Retina (tissue), 1 donor: ENCODE measurements at regions not wholly inside any gene's neighbourhood (a gene's known extent, or its start where the extent isn't known, plus 50 kb on each side); places are given as distances from the start of the nearest gene placed in this dataset.
"Not testable (repeated sequence)": the region's sequence is repeated elsewhere in the genome, so short reads cannot be mapped to it uniquely, and the experiment has no call there.

ENCODE experiments used
- DNase-seq: peaks from one replicate; pipeline ENCODE4 v3.0.0-alpha.2; 2016

GRCh38 chr7:101679653-101680173, 50.6 kb upstream of the MYL10 start:
- DNase-seq, result not testable (repeated sequence)

GRCh38 chr7:101680406-101681145, 51.5 kb upstream of the MYL10 start:
- DNase-seq, result no peak

GRCh38 chr7:101681170-101682007, 52.3 kb upstream of the MYL10 start:
- no peak for DNase-seq

GRCh38 chr7:101684983-101685330, 55.9 kb upstream of the MYL10 start:
- DNase-seq, result no peak

- no peak for DNase-seq
Measured at GRCh38 chr7:101686030-101686429, 56.9 kb upstream of the MYL10 start.

- DNase-seq, result no peak
Measured at GRCh38 chr7:101687081-101687480, 58.0 kb upstream of the MYL10 start.

- DNase-seq, result no peak
Measured at GRCh38 chr7:101687791-101688182, 58.7 kb upstream of the MYL10 start.

- DNase-seq, result peak; percentile 89
Measured at GRCh38 chr7:101688183-101688831, 59.2 kb upstream of the MYL10 start.

GRCh38 chr7:101688995-101689907, 60.2 kb upstream of the MYL10 start:
- no peak for DNase-seq

- no peak for DNase-seq
Measured at GRCh38 chr7:101690061-101690460, 61.0 kb upstream of the MYL10 start.

GRCh38 chr7:101691822-101692384, 62.8 kb upstream of the MYL10 start:
- no peak for DNase-seq

GRCh38 chr7:101693498-101694091, 64.5 kb upstream of the MYL10 start:
- no peak for DNase-seq

- DNase-seq, result no peak
Measured at GRCh38 chr7:101698964-101699363, 69.9 kb upstream of the MYL10 start.

GRCh38 chr7:101699399-101699798, 70.3 kb upstream of the MYL10 start:
- DNase-seq, result no peak

GRCh38 chr7:101699881-101700823, 71.1 kb upstream of the MYL10 start:
- DNase-seq, result no peak

- DNase-seq, result no peak
Measured at GRCh38 chr7:101701153-101701794, 72.2 kb upstream of the MYL10 start.

GRCh38 chr7:101702362-101702850, 73.3 kb upstream of the MYL10 start:
- DNase-seq, result no peak

- DNase-seq, result no peak
Measured at GRCh38 chr7:101705331-101705730, 76.2 kb upstream of the MYL10 start.

GRCh38 chr7:101707587-101707986, 78.5 kb upstream of the MYL10 start:
- no peak for DNase-seq

GRCh38 chr7:101708223-101708622, 79.1 kb upstream of the MYL10 start:
- DNase-seq, result no peak
